HG02938 (cell line): ENCODE measurements at regions not wholly inside any gene's neighbourhood (a gene's known extent, or its start where the extent isn't known, plus 50 kb on each side); places are given as distances from the start of the nearest gene placed in this dataset.
A peak's percentile ranks its signal among the peaks of the same experiment; 100 is the strongest.

Experiments used
- ATAC-seq: cut with Tn5 transposase; IDR thresholded peaks from one replicate; pipeline ENCODE4 v1.9.1; 2021; ENCODE audit warnings: mild to moderate bottlenecking, moderate library complexity; ENCODE audit not compliant: unreplicated experiment

GRCh38 chr9:103397868-103398600 is 402.9 kb downstream of the CYLC2 start:
- peak; percentile 99 for ATAC-seq

DNA sequence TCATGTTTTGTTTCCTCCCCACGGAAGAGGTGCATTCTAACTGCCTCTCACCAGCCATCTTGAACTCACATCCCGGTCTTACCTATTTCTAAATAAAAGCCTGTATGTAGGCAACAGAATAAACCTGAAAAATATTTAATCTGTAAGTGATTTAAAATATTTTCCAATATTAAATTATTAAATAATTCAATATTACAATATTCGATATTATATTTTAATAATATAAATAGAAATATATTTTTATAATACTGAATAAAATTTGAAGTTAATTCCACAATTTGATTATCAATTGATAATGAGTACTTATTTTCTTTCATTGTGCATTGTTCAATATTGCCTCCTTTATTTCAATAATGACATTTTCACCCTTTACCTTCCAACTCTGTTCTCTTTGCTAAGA is 404.4 kb downstream of the CYLC2 start:
- ATAC-seq: no peak

DNA sequence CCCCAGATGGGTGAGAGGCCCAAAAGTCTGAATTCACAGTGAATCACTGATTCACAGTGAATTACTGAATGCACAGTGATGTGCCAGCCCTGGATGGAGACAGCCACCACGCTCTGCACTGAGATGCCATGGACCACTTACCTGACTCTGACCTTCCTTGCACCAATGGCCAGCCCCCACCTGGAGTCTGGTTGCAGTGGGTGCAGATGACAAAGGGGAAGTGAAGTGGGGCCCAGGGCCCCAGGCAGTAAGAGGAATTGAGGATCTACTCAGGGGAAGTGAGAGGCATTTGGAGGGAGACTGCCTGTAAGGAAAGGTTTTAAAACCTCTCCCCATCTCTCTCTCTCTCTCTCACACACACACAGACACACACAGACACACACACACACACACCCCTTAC is 412.1 kb downstream of the CYLC2 start:
- ATAC-seq: no peak

- no peak for ATAC-seq
Measured at GRCh38 chr9:103410059-103410458, 414.9 kb downstream of the CYLC2 start.

GRCh38 chr9:103427696-103428095 is 432.6 kb downstream of the CYLC2 start:
- no peak for ATAC-seq

DNA sequence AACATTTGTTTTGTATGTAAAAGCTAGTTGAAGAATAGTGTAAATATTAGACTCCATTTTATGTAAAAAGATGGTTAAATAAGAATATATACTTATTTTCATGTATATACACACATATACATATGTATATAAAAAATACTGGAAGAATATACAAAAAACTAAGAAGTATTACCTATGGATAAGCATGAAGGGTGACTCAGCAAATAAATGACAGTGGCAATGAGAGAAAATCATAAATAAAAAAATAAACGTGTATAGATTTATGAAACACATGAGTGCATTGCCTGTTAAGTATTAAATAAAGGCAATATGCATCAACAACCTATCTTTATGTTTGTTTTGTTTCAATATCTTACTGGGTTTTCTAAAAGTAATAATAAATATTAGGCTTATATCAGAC is 435.3 kb downstream of the CYLC2 start:
- ATAC-seq: no peak

GRCh38 chr9:103431809-103432208 is 436.7 kb downstream of the CYLC2 start:
- no peak for ATAC-seq

DNA sequence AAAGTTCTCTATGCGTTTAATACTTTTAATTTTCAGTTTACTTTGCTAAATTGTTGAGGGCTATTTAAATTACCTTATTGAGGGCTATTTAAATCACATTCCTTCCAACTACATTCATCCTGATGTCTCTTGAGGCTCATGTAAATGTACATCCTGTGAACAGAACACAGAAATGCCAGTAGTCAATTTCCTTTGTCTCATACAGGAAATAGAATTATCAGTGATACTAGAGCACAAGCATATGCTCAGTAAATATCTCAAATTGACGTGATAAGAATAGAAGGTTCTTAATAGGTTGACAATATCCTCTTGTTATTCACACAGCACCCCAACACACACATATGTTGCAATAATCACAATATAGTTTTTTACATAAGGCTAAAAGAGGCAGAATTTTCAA is 449.0 kb downstream of the CYLC2 start:
- ATAC-seq: no peak

DNA sequence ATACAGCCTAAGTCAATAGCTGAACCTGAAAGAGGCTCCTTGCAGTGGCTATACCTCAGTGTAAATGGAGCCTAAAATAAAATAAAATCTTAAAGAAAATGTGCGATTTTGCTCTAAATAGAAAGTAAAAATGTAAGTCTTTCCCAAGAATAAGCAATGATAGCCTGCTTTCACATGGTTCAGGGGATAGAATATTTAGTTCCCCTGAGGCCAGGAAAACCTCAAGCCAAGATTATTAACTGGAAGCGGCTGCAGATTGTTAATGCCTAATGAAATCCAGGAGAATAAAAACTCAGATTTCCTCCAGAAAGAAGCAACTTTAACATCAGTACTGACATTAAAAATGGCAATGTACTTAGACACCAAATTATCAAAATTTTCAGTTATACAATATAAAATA is 463.7 kb downstream of the CYLC2 start:
- ATAC-seq: no peak

- ATAC-seq: no peak
Measured at GRCh38 chr9:103471241-103471640, 476.1 kb downstream of the CYLC2 start.

GRCh38 chr9:103474156-103474555 is 479.0 kb downstream of the CYLC2 start:
- ATAC-seq: no peak

GRCh38 chr9:103483471-103484096 is 488.5 kb downstream of the CYLC2 start:
- no peak for ATAC-seq

DNA sequence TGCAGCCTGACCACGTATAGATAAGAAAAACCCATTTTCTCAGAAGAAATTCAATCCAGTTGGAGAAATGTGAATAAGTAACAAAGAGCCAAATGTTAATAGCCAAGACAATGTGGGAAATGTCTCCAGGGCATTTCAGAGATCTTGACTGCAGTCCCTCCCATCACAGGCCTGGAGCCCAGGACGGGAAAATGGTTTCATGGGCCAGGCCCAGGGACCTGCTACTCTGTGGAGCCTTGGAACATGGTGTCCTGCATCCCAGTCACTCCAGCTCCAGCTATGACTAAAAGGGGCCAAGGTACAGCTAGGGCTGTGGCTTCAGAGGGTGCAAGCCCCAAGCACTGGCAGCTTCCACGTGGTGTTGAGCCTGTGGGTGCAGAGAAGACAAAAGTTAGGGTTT is 490.0 kb downstream of the CYLC2 start:
- no peak for ATAC-seq

- ATAC-seq: no peak
Measured at GRCh38 chr9:103514767-103515166, 519.6 kb downstream of the CYLC2 start.

DNA sequence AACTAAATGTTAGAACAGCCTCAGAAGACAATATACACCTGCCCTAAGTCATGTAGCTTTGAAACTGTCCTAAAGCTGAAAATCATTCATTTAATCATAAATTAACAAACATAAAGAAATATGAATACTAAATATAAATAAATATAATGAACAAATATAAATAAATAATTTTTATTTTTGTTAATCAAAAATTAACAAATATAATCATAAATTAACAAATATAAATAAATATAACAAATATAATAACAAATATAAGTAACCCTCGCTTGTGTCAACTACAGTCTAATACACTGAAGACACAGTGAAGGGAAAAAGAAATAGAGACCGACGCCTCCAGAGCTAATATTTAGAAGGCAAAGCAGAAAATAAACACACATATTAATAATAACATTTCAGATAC is 527.3 kb downstream of the CYLC2 start:
- ATAC-seq: no peak

GRCh38 chr9:103530934-103531333 is 535.8 kb downstream of the CYLC2 start:
- no peak for ATAC-seq

- no peak for ATAC-seq
Measured at GRCh38 chr9:103533318-103533717, 538.2 kb downstream of the CYLC2 start.

- ATAC-seq: no peak
Measured at GRCh38 chr9:103537426-103537825, 542.3 kb downstream of the CYLC2 start.

DNA sequence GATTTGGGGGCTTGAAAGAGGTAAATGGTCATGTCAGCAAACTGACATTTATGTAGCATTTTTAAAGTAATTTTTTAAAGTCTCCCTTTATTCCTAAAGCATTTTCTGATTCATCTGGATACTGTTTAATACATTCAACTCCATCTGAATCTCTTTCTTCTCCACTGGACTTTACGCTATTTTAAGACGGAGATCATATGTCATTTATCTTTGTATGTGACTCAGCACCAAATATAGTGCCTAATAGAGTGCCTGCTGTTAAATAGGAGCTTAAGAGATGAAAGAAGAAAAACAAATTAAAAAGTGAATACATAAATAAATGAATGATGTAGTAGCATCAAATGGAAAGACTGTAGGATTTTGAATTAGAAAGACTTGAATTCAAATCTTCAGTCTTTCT is 548.8 kb upstream of the SMC2 start:
- ATAC-seq: no peak

- no peak for ATAC-seq
Measured at GRCh38 chr9:103552712-103553111, 541.4 kb upstream of the SMC2 start.

DNA sequence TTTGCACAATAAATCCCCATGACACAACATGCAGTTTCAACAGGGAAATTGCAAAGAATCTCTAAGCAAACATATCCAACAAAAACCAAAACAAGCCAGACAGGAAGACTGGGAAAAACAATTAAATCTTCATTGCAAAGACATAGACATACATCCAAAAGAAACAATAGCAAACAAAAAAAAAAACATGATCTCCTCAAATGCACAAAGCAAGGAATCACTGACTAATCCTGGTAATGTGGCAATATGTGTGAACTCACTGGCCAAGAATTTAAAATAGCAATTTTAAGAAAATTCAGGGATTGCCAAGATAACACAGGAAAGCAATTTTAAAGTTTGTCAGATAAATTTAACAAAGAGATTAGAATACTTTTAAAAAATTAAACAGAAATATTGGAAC is 520.1 kb upstream of the SMC2 start:
- ATAC-seq: no peak

- ATAC-seq: no peak
Measured at GRCh38 chr9:103586721-103587120, 507.4 kb upstream of the SMC2 start.

DNA sequence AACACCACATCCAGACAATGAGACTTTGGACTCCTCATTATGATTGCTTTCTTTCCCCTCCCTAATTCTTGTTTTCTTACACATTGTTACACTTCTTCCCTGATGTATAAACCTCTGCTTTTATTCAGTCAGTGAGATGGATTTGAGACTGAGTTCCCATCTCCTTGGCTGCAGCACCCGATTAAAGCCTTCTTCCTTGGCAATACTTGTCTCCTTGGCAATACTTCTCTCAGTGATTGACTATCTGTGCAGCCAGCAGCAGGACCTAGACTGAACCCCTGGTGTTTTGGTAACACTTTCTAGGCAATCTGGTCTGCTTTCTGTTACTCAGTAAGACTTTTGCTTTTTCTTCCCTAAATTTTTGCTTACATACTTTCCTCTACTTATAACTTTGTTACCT is 492.8 kb upstream of the SMC2 start:
- ATAC-seq: no peak
